ENCODE measurements at regions not wholly inside any gene's neighbourhood (a gene's known extent, or its start where the extent isn't known, plus 50 kb on each side); places are given as distances from the start of the nearest gene placed in this dataset.

DNA sequence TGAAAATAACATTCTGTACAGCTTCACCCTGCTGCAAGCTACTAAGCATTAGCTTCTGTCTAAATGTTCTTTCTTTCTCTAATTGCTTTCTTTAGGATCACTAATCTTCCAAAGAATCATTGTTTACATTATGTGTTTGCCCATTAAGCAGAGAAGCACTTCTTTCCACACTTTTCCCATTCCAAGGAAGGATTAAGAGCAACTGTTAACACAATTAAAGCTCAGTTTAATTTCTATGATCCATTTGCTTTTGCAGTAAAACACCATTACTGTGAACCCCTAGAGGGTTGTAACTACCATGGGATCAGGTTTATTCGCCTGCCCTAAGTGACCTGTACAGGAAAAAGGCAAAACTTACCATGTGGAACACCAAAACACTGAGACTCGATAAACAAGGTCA is 125.8 kb upstream of the ZNF385D start:
- Histone ChIP-seq H3F3A (ENCODE audit: insufficient read depth) (no peaks in the 10 kb centered on the region), H3K36me3 (ENCODE audit: low read length) (no peaks in the 10 kb centered on the region), H2AFZ (ENCODE audit: low read depth, low read length, severe bottlenecking) (no peak overlapping the region), H3K27me3 (ENCODE audit: low read length) (no peaks in the 10 kb centered on the region), H3K4me3 (ENCODE audit: insufficient read depth, low read length, poor library complexity, severe bottlenecking) (no peak overlapping the region), H3K9ac (ENCODE audit: low read length) (no peak overlapping the region), H3K9me2 (replicated peaks; ENCODE audit: insufficient read depth, low read length) (no peaks in the 10 kb centered on the region), H3K4me2 (ENCODE audit: low read depth, low read length, poor library complexity, severe bottlenecking) (no peak overlapping the region), H3K27ac (ENCODE audit: low read depth, low read length) (no peak overlapping the region), H3K79me2 (ENCODE audit: insufficient read depth, low read length) (no peaks in the 10 kb centered on the region), H4K20me1 (ENCODE audit: low read depth, low read length) (no peaks in the 10 kb centered on the region), H3K9me3 (ENCODE audit: insufficient read depth, low read length) (no peaks in the 10 kb centered on the region)
- TF ChIP-seq EZH2phosphoT487 (conservative IDR thresholded peaks at IDR 0.05; ENCODE audit: low read length), result no peak
- TF ChIP-seq, protein P1, sequence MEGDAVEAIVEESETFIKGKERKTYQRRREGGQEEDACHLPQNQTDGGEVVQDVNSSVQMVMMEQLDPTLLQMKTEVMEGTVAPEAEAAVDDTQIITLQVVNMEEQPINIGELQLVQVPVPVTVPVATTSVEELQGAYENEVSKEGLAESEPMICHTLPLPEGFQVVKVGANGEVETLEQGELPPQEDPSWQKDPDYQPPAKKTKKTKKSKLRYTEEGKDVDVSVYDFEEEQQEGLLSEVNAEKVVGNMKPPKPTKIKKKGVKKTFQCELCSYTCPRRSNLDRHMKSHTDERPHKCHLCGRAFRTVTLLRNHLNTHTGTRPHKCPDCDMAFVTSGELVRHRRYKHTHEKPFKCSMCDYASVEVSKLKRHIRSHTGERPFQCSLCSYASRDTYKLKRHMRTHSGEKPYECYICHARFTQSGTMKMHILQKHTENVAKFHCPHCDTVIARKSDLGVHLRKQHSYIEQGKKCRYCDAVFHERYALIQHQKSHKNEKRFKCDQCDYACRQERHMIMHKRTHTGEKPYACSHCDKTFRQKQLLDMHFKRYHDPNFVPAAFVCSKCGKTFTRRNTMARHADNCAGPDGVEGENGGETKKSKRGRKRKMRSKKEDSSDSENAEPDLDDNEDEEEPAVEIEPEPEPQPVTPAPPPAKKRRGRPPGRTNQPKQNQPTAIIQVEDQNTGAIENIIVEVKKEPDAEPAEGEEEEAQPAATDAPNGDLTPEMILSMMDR (IDR thresholded peaks at IDR 0.05; ENCODE audit: insufficient read depth, low read length, poor library complexity, severe bottlenecking), result no peak

DNA sequence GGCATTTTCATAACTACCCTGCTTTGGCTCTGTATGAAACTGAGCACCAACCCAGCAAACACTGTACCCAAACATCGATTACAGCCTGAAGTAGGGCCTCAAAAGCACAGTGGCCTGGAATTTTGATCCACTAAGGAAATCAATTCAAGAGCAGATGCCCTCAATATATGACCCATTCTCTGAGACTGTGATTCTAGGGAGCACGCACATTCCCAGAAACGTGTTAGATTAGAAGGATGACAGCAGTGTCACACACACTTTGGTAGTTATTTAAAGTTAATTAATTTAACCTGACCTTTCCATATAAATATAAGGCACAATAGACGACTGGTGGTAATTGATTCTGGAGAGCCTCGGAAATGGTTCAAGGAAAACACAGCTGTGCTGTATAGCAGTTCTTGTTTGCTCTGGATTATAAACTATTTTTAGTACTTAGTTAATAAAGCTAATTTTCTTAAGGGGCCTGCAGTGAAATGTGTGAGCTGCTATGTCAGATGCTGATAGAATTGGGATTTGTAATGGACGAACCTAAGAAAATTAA is 126.3 kb upstream of the ZNF385D start:
- no peak for TF ChIP-seq EZH2phosphoT487 (conservative IDR thresholded peaks at IDR 0.05; ENCODE audit: low read length)
- TF ChIP-seq, protein P1 (IDR thresholded peaks at IDR 0.05; ENCODE audit: insufficient read depth, low read length, poor library complexity, severe bottlenecking), result no peak
- no peak overlapping the region for H3K9ac ChIP-seq (ENCODE audit: low read length)
- no peak overlapping the region for H3K27ac ChIP-seq (ENCODE audit: low read depth, low read length)
- no peaks in the 10 kb centered on the region for H3K9me3 ChIP-seq (ENCODE audit: insufficient read depth, low read length)
- H3K4me3 ChIP-seq (ENCODE audit: insufficient read depth, low read length, poor library complexity, severe bottlenecking), result no peak overlapping the region
- no peaks in the 10 kb centered on the region for H3K79me2 ChIP-seq (ENCODE audit: insufficient read depth, low read length)
- no peak overlapping the region for H3K4me2 ChIP-seq (ENCODE audit: low read depth, low read length, poor library complexity, severe bottlenecking)
- no peaks in the 10 kb centered on the region for H4K20me1 ChIP-seq (ENCODE audit: low read depth, low read length)
- H3K9me2 ChIP-seq (replicated peaks; ENCODE audit: insufficient read depth, low read length), result no peaks in the 10 kb centered on the region
- H3F3A ChIP-seq (ENCODE audit: insufficient read depth), result no peaks in the 10 kb centered on the region
- H2AFZ ChIP-seq (ENCODE audit: low read depth, low read length, severe bottlenecking), result no peak overlapping the region
- no peaks in the 10 kb centered on the region for H3K27me3 ChIP-seq (ENCODE audit: low read length)
- no peaks in the 10 kb centered on the region for H3K36me3 ChIP-seq (ENCODE audit: low read length)

DNA sequence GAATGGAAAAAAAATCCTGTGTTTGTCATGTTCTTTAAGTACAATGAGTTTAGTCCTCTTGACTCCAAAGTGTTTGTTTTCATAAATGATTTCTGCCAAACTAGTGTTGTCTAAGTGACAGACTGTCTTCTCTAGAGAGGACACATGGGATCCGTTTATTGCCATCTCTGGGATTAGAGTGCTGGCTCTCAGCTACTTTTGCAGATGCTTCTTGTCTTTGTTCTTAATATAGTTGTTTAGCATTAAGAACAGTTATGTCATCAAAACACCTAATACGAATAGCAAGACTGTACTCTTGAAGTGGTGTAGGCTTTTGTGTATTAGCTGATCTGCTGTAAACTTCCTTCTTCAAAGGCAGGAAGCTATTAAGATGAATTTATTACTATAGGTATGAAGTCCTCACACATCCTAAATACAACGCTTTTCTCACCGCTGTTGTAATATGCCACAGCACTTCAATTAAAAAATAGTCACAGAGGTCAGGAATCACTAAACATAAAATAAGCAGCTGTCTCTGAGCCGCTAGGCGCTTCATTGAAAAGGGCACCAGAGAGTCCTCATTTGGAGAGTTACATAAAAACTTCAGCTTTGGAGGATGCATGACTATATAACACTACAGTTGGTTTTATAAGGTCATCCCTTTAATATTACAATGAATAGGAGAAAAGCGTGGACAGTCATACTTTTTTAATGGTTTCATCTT is 128.3 kb upstream of the ZNF385D start:
- no peak for TF ChIP-seq EZH2phosphoT487 (conservative IDR thresholded peaks at IDR 0.05; ENCODE audit: low read length)
- TF ChIP-seq, protein P1 (IDR thresholded peaks at IDR 0.05; ENCODE audit: insufficient read depth, low read length, poor library complexity, severe bottlenecking), result no peak
- H3K79me2 ChIP-seq (ENCODE audit: insufficient read depth, low read length), result no peaks in the 10 kb centered on the region
- no peak overlapping the region for H3K4me3 ChIP-seq (ENCODE audit: insufficient read depth, low read length, poor library complexity, severe bottlenecking)
- no peak overlapping the region for H3K9ac ChIP-seq (ENCODE audit: low read length)
- H4K20me1 ChIP-seq (ENCODE audit: low read depth, low read length), result no peaks in the 10 kb centered on the region
- no peak overlapping the region for H3K4me2 ChIP-seq (ENCODE audit: low read depth, low read length, poor library complexity, severe bottlenecking)
- no peak overlapping the region for H3K27ac ChIP-seq (ENCODE audit: low read depth, low read length)
- H3K36me3 ChIP-seq (ENCODE audit: low read length), result no peaks in the 10 kb centered on the region
- H3K27me3 ChIP-seq (ENCODE audit: low read length), result no peaks in the 10 kb centered on the region
- H3K9me3 ChIP-seq (ENCODE audit: insufficient read depth, low read length), result no peaks in the 10 kb centered on the region
- no peaks in the 10 kb centered on the region for H3F3A ChIP-seq (ENCODE audit: insufficient read depth)
- no peaks in the 10 kb centered on the region for H3K9me2 ChIP-seq (replicated peaks; ENCODE audit: insufficient read depth, low read length)
- no peak overlapping the region for H2AFZ ChIP-seq (ENCODE audit: low read depth, low read length, severe bottlenecking)
